Progenitor cell of endocrine pancreas (in vitro differentiated cells): ENCODE measurements at regions not wholly inside any gene's neighbourhood (a gene's known extent, or its start where the extent isn't known, plus 50 kb on each side); places are given as distances from the start of the nearest gene placed in this dataset.

ENCODE experiments used
- DNase-seq: peaks from one replicate; pipeline ENCODE4 v3.0.0; 2021; ENCODE audit warnings: low spot score; ENCODE audit not compliant: unreplicated experiment
- H3K27ac Mint-ChIP-seq: 2 replicates; pipeline ENCODE4 v1.8.0; 2021; ENCODE audit warnings: mild to moderate bottlenecking, moderate library complexity, mixed read lengths
- H3K27me3 Mint-ChIP-seq: 2 replicates; pipeline ENCODE4 v1.8.0; 2021; ENCODE audit warnings: mixed read lengths
- H3K36me3 Mint-ChIP-seq: 2 replicates; pipeline ENCODE4 v1.8.0; 2022; ENCODE audit warnings: mixed read lengths; ENCODE audit not compliant: insufficient read depth
- H3K4me1 Mint-ChIP-seq: 2 replicates; pipeline ENCODE4 v1.8.0; 2021; ENCODE audit warnings: low read depth, mixed read lengths
- H3K4me3 Mint-ChIP-seq: 2 replicates; pipeline ENCODE4 v1.8.0; 2021; ENCODE audit warnings: low read depth, mild to moderate bottlenecking, moderate library complexity, mixed read lengths
- H3K9me3 Mint-ChIP-seq: 2 replicates; pipeline ENCODE4 v1.8.0; 2021; ENCODE audit warnings: low read depth, mixed read lengths
- TF ChIP-seq, protein P1 (sequence below): fragments of 200-600 bp; sonication (generic); IDR thresholded peaks from one replicate; pipeline ENCODE4 v1.5.0; 2021; ENCODE audit warnings: antibody characterized with exemption, mild to moderate bottlenecking; ENCODE audit not compliant: unreplicated experiment

DNA sequence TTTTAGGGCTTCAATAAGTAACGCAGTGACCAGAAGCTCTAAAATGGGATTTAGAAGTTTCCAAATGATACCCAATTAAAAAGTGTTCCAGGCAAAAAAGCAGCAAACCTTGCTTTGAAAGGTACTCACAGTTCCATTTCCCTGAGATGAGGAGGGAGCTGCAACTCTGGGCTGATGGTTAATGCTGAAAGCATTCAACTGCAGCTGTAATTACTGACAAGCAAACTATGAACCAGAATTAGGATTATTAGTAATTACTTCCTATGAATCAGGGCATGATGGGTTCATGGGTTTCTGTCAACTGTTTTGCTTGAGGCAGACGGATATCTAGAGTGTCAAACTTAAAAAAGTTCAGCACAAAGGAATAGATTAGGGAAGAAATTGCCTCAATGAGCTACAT, 357.4 kb downstream of the STIM2 start:
- DNase-seq, result no peak
- Mint-ChIP-seq H3K27me3 (no peaks in the 10 kb centered on the region), H3K9me3 (no peaks in the 10 kb centered on the region), H3K36me3 (no peaks in the 10 kb centered on the region), H3K4me3 (no peak overlapping the region), H3K4me1 (peaks cover 11% of the 10 kb centered on the region), H3K27ac (no peak overlapping the region)
- TF ChIP-seq, protein P1, sequence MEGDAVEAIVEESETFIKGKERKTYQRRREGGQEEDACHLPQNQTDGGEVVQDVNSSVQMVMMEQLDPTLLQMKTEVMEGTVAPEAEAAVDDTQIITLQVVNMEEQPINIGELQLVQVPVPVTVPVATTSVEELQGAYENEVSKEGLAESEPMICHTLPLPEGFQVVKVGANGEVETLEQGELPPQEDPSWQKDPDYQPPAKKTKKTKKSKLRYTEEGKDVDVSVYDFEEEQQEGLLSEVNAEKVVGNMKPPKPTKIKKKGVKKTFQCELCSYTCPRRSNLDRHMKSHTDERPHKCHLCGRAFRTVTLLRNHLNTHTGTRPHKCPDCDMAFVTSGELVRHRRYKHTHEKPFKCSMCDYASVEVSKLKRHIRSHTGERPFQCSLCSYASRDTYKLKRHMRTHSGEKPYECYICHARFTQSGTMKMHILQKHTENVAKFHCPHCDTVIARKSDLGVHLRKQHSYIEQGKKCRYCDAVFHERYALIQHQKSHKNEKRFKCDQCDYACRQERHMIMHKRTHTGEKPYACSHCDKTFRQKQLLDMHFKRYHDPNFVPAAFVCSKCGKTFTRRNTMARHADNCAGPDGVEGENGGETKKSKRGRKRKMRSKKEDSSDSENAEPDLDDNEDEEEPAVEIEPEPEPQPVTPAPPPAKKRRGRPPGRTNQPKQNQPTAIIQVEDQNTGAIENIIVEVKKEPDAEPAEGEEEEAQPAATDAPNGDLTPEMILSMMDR, result no peak

DNA sequence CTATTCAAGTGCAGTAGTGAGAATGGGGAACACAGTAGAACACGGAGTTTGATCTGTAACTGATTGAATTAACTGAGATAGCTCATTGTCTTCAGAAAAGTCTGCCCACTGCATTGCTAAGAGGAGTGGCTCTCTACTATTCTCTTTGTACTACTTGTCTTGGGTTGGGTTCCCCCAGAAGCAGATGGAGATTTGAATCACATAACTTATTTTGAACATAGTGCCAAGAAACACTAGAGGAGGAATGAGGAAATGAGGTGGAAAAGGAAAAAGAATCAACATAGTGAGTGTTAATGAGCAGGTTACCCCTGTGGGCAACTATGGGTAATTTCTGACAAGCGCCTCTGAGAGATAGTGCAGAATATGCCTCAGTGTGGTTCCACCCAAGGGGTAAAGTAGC, 362.7 kb downstream of the STIM2 start:
- Mint-ChIP-seq H3K9me3 (no peaks in the 10 kb centered on the region), H3K27me3 (peaks cover 9% of the 10 kb centered on the region), H3K4me3 (no peak overlapping the region), H3K4me1 (no peaks in the 10 kb centered on the region), H3K27ac (no peak overlapping the region), H3K36me3 (no peaks in the 10 kb centered on the region)
- TF ChIP-seq, protein P1, result no peak
- DNase-seq, result no peak

- Mint-ChIP-seq H3K36me3 (no peaks in the 10 kb centered on the region), H3K4me1 (no peaks in the 10 kb centered on the region), H3K4me3 (no peak overlapping the region), H3K27ac (no peak overlapping the region), H3K27me3 (no peaks in the 10 kb centered on the region), H3K9me3 (no peaks in the 10 kb centered on the region)
- DNase-seq, result no peak
- TF ChIP-seq, protein P1, result no peak
These were observed 372.9 kb downstream of the STIM2 start for GRCh38 chr4:27233531-27233930.

DNA sequence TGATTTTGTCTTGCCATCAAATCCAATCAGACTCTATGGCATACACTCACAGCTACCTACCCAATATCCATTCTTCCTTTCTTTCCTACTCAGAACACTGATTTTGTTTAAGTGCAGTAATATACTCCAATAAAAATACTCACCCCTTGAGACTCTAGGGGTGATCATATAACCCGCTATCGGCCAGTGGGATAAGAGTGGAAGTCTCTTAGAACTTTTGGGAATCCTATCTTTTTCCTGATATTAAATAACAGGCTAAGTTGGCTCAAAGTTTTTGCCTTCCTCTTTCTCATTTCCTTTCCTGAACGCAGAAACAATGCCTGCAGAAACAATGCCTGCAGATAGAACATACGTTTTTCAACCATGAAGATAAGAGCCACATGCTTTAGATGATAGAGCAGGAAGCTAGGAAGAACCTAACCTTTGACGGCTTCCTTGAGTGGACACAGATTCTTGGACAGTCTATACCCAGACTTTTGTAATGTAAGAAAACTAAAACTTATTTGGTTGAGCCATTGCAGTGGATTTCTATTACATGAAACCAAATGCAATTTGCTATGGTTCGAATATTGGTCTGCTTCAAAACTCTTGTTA, 373.8 kb downstream of the STIM2 start:
- DNase-seq, result no peak
- Mint-ChIP-seq H3K27ac (no peak overlapping the region), H3K27me3 (no peaks in the 10 kb centered on the region), H3K4me1 (no peaks in the 10 kb centered on the region), H3K4me3 (no peak overlapping the region), H3K9me3 (no peaks in the 10 kb centered on the region), H3K36me3 (no peaks in the 10 kb centered on the region)
- TF ChIP-seq, protein P1, result no peak

DNA sequence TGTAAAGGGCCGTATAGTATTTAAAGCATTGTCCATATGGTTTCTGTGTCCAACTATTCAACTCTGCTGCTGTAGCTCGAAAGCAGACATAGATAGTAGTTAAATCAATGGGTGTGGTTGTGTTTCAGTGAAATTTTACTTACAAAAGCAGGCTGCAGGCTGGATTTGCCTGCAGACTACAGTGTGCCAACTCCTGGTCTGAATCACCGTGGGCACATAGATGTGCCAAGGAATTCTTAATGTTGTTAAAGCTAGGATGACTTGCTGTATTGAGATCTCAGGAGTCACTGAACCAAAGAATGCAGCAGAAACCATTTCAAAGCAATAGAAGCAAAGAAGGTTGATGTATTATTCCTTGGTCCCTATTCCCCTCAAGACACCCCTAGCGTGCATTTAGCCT, 379.0 kb downstream of the STIM2 start:
- TF ChIP-seq, protein P1, result no peak
- Mint-ChIP-seq H3K27me3 (no peaks in the 10 kb centered on the region), H3K36me3 (no peaks in the 10 kb centered on the region), H3K27ac (no peak overlapping the region), H3K9me3 (peaks cover 3% of the 10 kb centered on the region), H3K4me3 (no peak overlapping the region), H3K4me1 (no peaks in the 10 kb centered on the region)
- DNase-seq, result no peak
